Hematopoietic multipotent progenitor cell (in vitro differentiated cells): ENCODE measurements at regions not wholly inside any gene's neighbourhood (a gene's known extent, or its start where the extent isn't known, plus 50 kb on each side); places are given as distances from the start of the nearest gene placed in this dataset.
"Not testable (repeated sequence)": the region's sequence is repeated elsewhere in the genome, so short reads cannot be mapped to it uniquely, and the experiment has no call there.

Experiments used
- DNase-seq, 3 donors: peaks; one replicate each; pipeline ENCODE4 v3.0.0-alpha.2; 2011 to 2015; ENCODE audit warnings: low read depth in 2 of 3, low spot score in 2 of 3

DNA sequence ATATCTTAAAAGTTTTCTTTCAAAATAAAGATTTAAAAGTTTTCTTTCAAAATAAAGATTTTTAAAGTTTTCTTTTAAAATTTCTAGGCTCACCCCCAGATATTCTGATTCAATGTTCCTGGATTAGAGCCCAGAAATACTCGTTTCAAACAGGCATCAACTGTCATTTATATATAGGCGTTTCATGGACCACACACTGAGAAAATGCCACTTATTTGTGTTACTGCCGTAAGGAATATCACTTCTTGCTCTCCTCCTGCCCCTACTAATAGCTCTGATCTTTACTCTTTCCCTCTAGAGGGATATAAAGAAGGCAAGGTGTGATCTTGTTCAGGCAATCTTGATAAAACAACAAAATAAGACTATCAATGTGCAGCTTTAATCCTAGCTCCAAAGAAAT lies 1324.1 kb downstream of the CDH8 start:
- DNase-seq: no peak

DNA sequence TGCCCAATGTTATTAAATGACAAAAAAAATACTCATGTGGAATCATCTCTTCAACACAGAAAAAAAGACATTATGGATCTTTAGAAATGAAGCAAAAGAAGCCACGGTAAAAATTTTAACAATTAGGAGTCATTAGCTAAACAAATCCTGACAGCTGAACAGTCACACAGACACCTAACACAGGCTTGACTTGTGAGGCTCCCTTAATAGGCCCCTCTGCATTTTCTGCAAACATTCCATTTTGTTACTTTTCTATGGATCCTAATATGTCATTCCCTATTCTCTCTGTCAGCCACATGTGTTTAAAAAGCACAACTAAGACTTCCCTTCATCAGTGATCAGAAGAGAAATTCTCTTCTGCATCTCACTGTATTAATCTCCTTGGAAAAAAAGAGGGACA lies 1331.5 kb downstream of the CDH8 start:
- no peak for DNase-seq

- DNase-seq: no peak
These were observed 1333.1 kb downstream of the CDH8 start for GRCh38 chr16:60703096-60703495.

- DNase-seq: no peak
These were observed 1349.4 kb downstream of the CDH8 start for GRCh38 chr16:60686824-60687223.

DNA sequence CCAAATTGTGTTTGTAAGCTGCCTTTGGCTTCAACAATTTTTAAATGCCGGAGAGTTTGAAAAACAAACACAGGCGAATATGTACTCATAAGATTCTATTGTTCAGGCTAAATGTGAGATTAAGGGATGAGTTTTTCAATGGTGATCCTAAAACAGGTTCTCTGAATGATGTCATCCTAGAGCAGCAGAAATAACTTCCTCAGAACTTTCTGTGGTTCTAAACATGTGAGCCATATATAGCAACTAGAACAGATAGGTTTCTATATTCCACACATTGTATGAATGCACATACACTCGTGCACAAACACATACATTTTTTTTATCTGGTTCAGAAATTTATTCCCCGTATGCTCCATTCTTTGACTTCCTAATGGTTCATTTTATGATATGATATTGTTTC lies 1352.2 kb downstream of the CDH8 start:
- DNase-seq: no peak

GRCh38 chr16:60682219-60682618 lies 1354.0 kb downstream of the CDH8 start:
- DNase-seq: no peak

DNA sequence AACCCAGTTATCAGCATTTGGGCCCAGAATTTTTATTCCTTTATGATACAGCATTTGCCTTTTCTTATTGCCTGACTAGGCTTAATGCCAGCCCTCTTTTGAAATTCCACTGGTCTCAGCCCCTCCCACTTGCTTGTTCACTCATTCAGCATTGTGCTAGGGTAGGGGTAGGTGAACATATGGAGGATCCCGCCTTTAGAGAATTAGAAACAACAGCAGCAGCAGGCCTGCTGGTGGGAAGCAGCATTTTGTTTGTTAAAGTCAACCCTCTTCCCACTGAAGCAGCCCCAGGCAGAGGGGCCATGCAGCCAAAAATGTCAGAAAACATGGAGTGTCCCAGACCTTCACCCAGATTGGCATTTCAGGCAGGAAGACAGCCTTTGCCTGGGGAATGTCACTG lies 1355.2 kb downstream of the CDH8 start:
- no peak for DNase-seq

GRCh38 chr16:60675022-60675421 lies 1361.2 kb downstream of the CDH8 start:
- DNase-seq: no peak

DNA sequence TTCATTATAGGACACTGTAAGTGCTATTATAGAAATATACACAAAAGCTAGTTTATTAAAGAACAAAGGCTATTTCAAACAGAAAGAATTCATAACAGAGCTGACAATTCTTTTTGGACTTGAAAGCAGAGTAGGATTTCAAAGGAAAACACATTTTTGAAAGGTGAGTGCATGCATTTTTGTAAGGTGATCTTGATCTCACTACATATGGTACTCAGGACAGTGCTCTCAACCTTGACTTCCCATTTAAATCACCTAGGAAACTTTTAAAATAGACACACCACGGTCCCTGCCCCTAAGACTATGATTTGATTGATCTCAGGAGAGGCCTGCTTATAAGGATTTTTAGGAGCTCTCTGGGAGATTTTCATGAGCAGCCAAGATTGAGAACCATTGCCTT lies 1362.0 kb downstream of the CDH8 start:
- DNase-seq: no peak

DNA sequence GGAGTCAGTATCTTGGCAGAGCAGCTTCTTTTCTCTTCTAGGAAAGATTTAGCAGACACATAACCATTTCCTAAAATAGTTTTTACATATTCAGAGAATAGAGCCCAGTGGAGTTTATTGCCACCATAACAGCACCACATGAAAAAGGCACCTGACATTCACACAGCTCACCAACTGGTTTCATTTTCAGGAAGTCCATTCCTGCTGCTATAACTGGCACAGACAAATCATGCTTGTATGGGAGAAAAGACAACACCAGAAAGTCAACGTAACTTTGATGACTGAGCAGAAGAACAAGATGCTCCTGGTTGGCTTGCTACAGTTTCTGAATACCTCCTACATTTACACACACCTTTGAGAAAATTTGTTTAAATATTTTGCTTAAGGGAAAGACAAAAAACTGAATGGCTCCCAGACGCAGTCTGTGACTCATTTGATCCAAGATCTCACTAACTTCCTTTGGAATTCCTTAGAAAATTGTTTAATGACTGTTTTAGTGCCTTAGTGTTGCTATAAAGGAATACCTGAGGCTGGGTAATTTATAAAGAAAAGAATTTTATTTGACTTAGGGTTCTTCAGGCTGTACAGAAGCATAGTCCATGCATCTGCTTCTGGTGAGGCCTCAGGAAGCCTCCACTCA lies 1380.6 kb downstream of the CDH8 start:
- DNase-seq: no peak

- no peak for DNase-seq
These were observed 1384.9 kb downstream of the CDH8 start for GRCh38 chr16:60651346-60651745.

DNA sequence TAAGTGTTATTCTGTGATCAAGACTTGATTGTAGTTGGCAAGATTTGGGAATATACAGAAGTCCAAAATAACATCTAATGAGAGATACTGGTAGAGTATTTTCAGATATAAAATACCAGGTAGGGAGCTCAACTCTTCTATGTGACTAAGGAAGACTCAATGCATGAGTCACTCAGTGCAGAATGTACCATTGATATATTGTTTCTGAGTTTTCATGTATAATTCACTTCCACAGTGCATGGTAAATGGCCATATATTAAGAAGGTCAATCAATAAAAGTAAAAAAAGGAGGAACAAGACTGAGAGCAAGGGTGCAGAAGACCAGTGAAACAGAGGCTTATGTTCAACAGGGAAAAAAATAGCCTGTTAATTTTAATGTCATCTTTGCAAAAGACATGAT lies 1387.9 kb downstream of the CDH8 start:
- DNase-seq: no peak

DNA sequence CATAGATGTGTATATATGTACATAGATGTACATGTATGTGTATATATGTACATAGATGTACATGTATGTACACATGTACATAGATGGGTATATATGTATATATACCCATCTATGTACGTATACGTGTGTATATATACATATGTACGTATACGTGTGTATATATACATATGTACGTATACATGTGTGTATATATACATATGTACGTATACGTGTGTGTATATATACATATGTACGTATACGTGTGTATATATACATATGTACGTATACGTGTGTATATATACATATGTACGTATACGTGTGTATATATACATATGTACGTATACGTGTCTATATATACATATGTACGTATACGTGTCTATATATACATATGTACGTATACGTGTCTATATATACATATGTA lies 1388.8 kb downstream of the CDH8 start:
- DNase-seq: not testable (repeated sequence)

DNA sequence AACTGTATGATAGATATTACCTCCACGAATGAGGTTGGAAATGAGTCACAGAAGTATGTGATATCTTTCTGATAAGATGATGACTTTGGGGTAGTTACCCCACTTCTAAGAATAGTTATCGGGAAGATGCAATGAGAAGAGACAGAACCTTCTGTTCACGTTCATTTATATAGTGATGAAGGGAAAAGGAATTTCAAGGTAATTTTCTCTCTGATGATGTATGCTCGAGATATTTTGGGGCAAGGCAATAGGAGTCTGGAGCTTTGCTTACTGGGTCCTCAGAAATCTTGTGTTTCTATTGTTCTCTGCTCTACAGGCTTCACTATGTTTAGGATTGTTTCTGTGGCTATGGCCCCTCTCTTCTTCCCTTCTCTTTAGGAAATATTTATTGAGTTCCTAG lies 1389.6 kb downstream of the CDH8 start:
- DNase-seq: no peak

GRCh38 chr16:60645541-60645940 lies 1390.7 kb downstream of the CDH8 start:
- no peak for DNase-seq

DNA sequence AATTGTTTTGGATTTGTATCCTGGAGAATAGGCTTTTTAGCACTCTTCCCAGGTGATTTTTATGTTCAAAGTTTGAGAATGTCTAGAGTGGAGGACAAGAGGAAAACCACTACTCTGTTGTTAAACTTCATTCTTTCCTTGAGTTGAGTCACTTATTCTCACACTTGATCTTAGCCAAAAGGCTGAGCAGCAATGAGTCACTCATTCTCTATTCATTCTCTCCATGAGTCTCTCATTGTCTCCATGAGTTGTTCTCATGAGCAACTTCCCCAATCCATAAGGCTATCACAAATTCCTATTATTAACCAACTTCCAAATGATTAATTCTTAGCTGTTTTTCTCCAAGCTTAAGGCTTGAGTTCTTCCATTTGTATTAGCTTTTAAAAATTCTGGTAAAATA lies 1393.3 kb downstream of the CDH8 start:
- no peak for DNase-seq

GRCh38 chr16:60641067-60641665 lies 1395.1 kb downstream of the CDH8 start:
- no peak for DNase-seq

DNA sequence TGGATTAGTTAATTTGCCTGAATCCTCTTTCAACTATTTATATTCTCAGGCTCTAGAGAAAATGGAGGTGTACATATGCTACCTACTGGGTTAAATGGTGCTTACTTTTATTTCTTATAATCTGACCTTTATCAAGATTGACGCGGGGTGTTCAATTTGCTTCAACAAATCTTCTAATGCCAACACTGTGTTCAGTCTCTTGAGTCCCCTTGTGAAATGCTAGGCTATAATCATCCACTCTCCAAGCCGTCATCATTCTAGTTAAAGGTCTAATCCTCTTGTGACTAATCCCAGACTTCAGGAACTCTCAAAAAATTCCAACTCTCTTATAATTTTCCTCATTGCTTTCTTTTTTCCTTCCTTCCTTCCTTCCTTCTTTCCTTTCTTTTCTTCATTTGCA lies 1396.2 kb downstream of the CDH8 start:
- no peak for DNase-seq

- not testable (repeated sequence) for DNase-seq
These were observed 1399.6 kb downstream of the CDH8 start for GRCh38 chr16:60636636-60637035.

GRCh38 chr16:60636117-60636516 lies 1400.1 kb downstream of the CDH8 start:
- no peak for DNase-seq

DNA sequence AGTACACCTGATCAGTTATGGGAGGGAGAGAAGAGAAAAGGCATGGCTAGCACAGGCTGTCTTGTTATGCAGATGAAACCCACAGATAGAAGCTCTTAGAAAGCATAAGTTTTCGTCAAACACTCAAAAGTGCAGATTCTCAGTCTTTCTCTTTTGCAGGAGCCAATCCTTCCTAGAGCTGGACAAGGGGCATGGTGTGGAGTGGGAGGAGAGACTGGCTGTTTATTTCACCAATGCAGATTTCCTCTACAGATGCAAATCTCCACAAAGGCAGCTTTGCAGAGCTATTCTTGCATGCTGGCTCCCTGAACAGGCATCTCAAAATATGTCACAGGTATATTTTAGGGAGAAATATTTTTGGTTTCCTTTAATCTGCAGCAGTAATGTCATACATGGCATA lies 1400.7 kb downstream of the CDH8 start:
- DNase-seq: no peak

GRCh38 chr16:60611844-60612243 lies 1424.4 kb downstream of the CDH8 start:
- no peak for DNase-seq

DNA sequence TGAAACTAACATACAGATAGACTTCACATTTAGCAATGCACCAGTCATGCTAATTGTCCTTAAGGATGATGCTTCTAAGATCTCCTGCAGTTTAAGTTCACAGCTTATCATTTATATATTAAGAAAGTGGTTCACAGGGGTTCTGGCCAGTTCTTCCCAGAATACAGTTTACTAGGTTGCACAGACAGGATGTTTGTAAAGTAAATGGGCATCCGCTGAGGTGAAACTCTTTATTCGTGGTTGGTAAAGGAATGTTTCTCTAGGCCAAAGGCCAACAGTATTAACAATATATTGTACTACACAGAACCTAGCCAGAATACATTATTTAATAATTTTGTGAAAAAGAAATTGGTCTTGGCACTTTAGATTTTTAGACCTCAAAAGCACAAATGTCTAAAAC lies 1427.3 kb downstream of the CDH8 start:
- no peak for DNase-seq
